Nephron progenitor cell (in vitro differentiated cells): ENCODE measurements at regions not wholly inside any gene's neighbourhood (a gene's known extent, or its start where the extent isn't known, plus 50 kb on each side); places are given as distances from the start of the nearest gene placed in this dataset.
"Not testable (repeated sequence)": the region's sequence is repeated elsewhere in the genome, so short reads cannot be mapped to it uniquely, and the experiment has no call there.

Experiments
- DNase-seq: peaks from one replicate; pipeline ENCODE4 v3.0.0; 2021
- H3K27ac Mint-ChIP-seq: 2 replicates; pipeline ENCODE4 v1.8.0; 2021; ENCODE audit warnings: mild to moderate bottlenecking, moderate library complexity, mixed read lengths
- H3K27me3 Mint-ChIP-seq: 2 replicates; pipeline ENCODE4 v1.8.0; 2021; ENCODE audit warnings: mild to moderate bottlenecking, low read depth, mixed read lengths; ENCODE audit not compliant: poor library complexity
- H3K36me3 Mint-ChIP-seq: 2 replicates; pipeline ENCODE4 v1.8.0; 2021; ENCODE audit warnings: low read depth, mixed read lengths
- H3K4me1 Mint-ChIP-seq: 2 replicates; pipeline ENCODE4 v1.8.0; 2021; ENCODE audit warnings: mixed read lengths
- H3K4me3 Mint-ChIP-seq: 2 replicates; pipeline ENCODE4 v1.8.0; 2021; ENCODE audit warnings: mild to moderate bottlenecking, moderate library complexity, mixed read lengths
- H3K9me3 Mint-ChIP-seq: 2 replicates; pipeline ENCODE4 v1.8.0; 2021; ENCODE audit warnings: mild to moderate bottlenecking, moderate library complexity, mixed read lengths
- TF ChIP-seq, protein P1 (sequence below): fragments of 200-600 bp; sonication (generic); IDR thresholded peaks from 2 replicates; pipeline ENCODE4 v1.5.0; 2021; ENCODE audit warnings: antibody characterized with exemption

DNA sequence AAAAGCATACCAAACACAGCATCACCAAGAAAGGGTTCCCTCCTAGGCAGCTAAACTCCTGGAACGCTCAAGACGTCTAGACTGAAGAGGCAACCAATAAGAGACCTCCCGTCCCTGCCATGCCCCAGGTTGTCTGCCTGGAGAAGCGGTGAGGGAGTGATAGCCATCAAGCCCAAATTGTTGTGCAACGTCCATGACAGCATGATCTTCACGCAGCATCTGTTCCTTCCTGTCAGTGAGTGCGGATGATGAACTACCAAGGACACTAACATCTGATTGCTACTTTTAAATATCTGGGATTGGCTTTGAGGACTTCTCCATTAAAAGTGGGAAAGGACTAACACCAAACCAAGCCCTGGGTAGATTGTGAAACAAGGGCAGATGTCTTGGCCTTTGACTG is 149.7 kb downstream of the TXNL1 start:
- H3K9me3 Mint-ChIP-seq = no peaks in the 10 kb centered on the region
- H3K36me3 Mint-ChIP-seq = no peaks in the 10 kb centered on the region
- H3K27ac Mint-ChIP-seq = no peak overlapping the region
- no peak overlapping the region for H3K4me3 Mint-ChIP-seq
- TF ChIP-seq, protein P1, sequence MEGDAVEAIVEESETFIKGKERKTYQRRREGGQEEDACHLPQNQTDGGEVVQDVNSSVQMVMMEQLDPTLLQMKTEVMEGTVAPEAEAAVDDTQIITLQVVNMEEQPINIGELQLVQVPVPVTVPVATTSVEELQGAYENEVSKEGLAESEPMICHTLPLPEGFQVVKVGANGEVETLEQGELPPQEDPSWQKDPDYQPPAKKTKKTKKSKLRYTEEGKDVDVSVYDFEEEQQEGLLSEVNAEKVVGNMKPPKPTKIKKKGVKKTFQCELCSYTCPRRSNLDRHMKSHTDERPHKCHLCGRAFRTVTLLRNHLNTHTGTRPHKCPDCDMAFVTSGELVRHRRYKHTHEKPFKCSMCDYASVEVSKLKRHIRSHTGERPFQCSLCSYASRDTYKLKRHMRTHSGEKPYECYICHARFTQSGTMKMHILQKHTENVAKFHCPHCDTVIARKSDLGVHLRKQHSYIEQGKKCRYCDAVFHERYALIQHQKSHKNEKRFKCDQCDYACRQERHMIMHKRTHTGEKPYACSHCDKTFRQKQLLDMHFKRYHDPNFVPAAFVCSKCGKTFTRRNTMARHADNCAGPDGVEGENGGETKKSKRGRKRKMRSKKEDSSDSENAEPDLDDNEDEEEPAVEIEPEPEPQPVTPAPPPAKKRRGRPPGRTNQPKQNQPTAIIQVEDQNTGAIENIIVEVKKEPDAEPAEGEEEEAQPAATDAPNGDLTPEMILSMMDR = no peak
- no peaks in the 10 kb centered on the region for H3K4me1 Mint-ChIP-seq
- peaks cover 3% of the 10 kb centered on the region for H3K27me3 Mint-ChIP-seq
- DNase-seq = no peak

DNA sequence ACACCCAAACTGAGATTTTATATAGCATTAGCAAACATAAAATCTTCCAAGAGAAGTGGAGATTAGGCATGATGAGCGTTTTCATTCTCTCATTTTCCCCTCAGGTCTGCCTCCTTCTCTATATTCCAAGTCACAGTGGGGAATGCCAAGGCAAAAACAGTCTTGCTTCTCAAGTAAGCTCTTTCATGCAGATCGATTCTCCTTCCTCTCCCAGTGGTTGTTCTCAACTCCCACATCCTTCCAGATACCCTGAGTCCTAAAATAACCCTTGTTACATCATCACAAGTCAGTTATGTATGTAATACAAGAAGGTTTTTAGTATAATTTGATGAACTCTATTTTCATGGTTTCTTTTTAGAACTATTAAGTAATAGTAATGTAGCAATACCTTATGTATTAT is 150.6 kb downstream of the TXNL1 start:
- Mint-ChIP-seq H3K9me3 (no peaks in the 10 kb centered on the region), H3K4me3 (no peak overlapping the region), H3K4me1 (no peaks in the 10 kb centered on the region), H3K27ac (no peak overlapping the region), H3K27me3 (peaks cover 3% of the 10 kb centered on the region), H3K36me3 (no peaks in the 10 kb centered on the region)
- no peak for DNase-seq
- TF ChIP-seq, protein P1 = no peak

DNA sequence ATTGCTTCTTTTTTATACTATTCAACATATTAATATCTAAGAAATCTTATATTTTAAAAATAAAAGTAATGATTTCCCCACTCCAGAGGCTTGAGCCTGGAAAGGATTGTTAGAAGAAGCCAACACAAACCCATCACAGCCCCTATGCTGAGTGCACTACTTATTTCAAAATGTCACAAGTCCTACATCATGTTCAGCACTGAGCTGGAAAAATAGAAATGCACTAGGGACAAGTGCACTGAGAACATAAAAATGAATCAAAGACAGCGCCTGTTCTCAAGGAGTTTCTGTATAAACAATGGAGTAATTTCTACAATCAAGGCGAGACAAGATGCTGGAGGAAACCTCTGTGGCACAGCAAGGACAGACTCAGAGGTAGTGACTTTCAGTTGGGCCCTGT is 155.0 kb downstream of the TXNL1 start:
- no peak overlapping the region for H3K27ac Mint-ChIP-seq
- H3K4me1 Mint-ChIP-seq = no peaks in the 10 kb centered on the region
- no peaks in the 10 kb centered on the region for H3K36me3 Mint-ChIP-seq
- TF ChIP-seq, protein P1 = no peak
- no peaks in the 10 kb centered on the region for H3K9me3 Mint-ChIP-seq
- DNase-seq = no peak
- H3K4me3 Mint-ChIP-seq = no peak overlapping the region
- peaks cover 3% of the 10 kb centered on the region for H3K27me3 Mint-ChIP-seq

DNA sequence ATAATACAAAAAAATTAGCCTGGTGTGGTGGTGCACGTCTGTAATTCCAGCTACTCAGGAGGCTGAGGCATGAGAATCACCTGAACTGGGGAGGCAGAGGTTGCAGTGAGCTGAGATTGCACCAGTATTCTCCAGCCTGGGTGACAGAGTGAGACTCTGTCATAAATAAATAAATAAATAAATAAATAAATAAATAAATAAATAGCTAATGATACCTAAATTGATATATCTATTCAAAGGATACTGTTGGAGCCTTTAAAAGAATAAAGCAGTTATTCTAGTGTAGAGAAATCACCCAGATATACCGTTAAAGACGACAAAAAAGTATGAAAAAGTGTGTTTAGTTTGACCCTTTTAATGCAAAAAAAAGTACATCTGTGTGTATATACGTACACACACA is 155.6 kb downstream of the TXNL1 start:
- H3K36me3 Mint-ChIP-seq, H3K27me3 Mint-ChIP-seq, H3K4me3 Mint-ChIP-seq, H3K27ac Mint-ChIP-seq, H3K4me1 Mint-ChIP-seq, DNase-seq, H3K9me3 Mint-ChIP-seq: not testable (repeated sequence)

DNA sequence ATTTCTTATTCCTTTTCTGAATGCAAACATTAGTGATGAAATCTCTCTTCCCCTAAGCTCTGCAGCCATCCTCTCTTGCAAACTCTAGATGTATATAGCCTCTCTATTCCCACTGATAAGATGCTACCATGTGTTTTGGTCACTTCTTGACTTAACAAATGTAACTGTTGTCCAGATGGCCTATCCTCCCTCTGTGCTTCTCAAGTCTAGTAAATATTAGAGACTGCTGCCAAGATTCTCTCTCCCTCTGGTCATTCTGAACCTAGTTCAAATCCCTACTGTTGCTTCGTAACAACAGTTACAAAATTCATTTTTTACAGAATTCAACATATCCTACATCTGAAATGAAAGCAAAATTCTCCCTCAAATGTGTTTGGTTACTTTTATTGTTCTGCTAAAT is 156.6 kb downstream of the TXNL1 start:
- Mint-ChIP-seq H3K4me1 (no peaks in the 10 kb centered on the region), H3K27me3 (peaks cover 3% of the 10 kb centered on the region), H3K9me3 (no peaks in the 10 kb centered on the region), H3K4me3 (no peak overlapping the region), H3K36me3 (no peaks in the 10 kb centered on the region), H3K27ac (no peak overlapping the region)
- no peak for DNase-seq
- TF ChIP-seq, protein P1 = no peak

DNA sequence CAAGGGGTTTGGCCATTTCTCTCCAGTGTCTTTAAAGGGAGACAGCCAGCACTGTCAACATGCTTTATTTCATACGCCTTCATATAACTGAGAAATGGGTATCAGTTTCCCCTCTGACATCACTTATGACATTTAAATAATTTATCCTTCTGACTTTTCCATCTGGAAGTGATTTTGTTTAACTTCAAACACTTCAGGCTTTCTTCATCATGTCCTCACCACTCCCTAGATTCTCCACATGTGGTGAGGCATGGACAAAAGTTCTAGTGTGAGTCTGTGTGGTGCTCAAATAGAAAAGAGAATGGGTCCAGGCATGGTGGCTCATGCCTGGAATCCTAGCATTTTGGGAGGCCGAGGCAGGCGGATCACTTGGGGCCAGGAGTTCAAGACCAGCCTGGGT is 158.6 kb downstream of the TXNL1 start:
- H3K36me3 Mint-ChIP-seq = no peaks in the 10 kb centered on the region
- peaks cover 3% of the 10 kb centered on the region for H3K27me3 Mint-ChIP-seq
- H3K9me3 Mint-ChIP-seq = no peaks in the 10 kb centered on the region
- no peak overlapping the region for H3K4me3 Mint-ChIP-seq
- no peak overlapping the region for H3K27ac Mint-ChIP-seq
- TF ChIP-seq, protein P1 = no peak
- peaks cover 5% of the 10 kb centered on the region for H3K4me1 Mint-ChIP-seq
- DNase-seq = no peak
